ENCODE measurements at regions not wholly inside any gene's neighbourhood (a gene's known extent, or its start where the extent isn't known, plus 50 kb on each side); places are given as distances from the start of the nearest gene placed in this dataset.

DNA sequence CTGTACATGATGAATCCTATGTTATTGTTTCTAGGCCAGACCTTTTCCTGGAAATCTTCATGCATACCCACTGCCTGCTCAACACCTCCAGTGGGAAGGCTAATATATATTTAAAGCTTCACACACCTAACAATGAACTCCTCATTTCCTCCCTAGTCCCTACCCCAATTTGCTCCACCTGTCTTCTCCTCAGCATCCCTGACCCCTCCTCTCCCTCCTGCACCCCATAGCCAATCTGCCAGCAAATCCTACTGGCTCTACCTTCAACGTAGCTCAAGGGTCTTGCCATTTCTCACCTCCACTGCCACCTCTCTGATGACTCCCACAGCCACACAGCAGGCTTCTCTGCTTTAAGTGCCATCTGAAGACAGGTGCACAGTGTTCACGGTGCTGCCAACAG is 215.6 kb upstream of the WSB1 start:
- TF ChIP-seq, protein P1, sequence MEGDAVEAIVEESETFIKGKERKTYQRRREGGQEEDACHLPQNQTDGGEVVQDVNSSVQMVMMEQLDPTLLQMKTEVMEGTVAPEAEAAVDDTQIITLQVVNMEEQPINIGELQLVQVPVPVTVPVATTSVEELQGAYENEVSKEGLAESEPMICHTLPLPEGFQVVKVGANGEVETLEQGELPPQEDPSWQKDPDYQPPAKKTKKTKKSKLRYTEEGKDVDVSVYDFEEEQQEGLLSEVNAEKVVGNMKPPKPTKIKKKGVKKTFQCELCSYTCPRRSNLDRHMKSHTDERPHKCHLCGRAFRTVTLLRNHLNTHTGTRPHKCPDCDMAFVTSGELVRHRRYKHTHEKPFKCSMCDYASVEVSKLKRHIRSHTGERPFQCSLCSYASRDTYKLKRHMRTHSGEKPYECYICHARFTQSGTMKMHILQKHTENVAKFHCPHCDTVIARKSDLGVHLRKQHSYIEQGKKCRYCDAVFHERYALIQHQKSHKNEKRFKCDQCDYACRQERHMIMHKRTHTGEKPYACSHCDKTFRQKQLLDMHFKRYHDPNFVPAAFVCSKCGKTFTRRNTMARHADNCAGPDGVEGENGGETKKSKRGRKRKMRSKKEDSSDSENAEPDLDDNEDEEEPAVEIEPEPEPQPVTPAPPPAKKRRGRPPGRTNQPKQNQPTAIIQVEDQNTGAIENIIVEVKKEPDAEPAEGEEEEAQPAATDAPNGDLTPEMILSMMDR (IDR thresholded peaks at IDR 0.05; ENCODE audit: borderline replicate concordance, extremely low read depth, low read length, poor library complexity, severe bottlenecking): no peak
- TF ChIP-seq EZH2 (IDR thresholded peaks at IDR 0.05; ENCODE audit: borderline replicate concordance, low read depth, low read length, severe bottlenecking): no peak

Data from DND-41 (cell line).